ENCODE measurements at regions not wholly inside any gene's neighbourhood (a gene's known extent, or its start where the extent isn't known, plus 50 kb on each side); places are given as distances from the start of the nearest gene placed in this dataset.

DNA sequence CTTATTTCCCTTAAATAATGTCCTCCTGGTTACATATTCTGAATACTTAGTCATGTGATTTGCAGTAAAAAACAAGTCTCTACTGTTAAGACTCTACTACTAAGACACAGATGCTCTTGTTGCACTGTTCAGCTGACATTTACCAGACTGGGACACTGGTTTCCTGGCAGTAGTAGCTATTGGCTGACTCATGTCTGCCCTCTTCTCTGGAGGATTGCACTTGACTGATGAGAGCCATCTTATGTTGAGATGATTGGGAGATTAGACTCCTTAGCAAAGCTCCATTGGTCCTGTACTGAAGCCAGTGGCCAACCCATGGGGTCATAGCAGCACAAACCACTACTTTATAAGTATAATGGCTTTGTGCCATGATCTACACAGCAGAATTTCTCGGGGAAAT lies 1672.6 kb upstream of the PCDH20 start:
- DNase-seq (ENCODE audit: extremely low read depth, insufficient read length) = no peak
- Histone ChIP-seq H3K36me3 (ENCODE audit: control insufficient read depth, insufficient read depth, low read length) (no peaks in the 10 kb centered on the region), H3K27me3 (replicated peaks; ENCODE audit: control insufficient read depth, insufficient read depth, low read length) (no peaks in the 10 kb centered on the region), H3K4me3 (replicated peaks; ENCODE audit: low read depth, low read length) (no peak overlapping the region)
- TF ChIP-seq, protein P1, sequence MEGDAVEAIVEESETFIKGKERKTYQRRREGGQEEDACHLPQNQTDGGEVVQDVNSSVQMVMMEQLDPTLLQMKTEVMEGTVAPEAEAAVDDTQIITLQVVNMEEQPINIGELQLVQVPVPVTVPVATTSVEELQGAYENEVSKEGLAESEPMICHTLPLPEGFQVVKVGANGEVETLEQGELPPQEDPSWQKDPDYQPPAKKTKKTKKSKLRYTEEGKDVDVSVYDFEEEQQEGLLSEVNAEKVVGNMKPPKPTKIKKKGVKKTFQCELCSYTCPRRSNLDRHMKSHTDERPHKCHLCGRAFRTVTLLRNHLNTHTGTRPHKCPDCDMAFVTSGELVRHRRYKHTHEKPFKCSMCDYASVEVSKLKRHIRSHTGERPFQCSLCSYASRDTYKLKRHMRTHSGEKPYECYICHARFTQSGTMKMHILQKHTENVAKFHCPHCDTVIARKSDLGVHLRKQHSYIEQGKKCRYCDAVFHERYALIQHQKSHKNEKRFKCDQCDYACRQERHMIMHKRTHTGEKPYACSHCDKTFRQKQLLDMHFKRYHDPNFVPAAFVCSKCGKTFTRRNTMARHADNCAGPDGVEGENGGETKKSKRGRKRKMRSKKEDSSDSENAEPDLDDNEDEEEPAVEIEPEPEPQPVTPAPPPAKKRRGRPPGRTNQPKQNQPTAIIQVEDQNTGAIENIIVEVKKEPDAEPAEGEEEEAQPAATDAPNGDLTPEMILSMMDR (IDR thresholded peaks at IDR 0.05; ENCODE audit: insufficient read depth, low read length, poor library complexity, severe bottlenecking) = no peak

DNA sequence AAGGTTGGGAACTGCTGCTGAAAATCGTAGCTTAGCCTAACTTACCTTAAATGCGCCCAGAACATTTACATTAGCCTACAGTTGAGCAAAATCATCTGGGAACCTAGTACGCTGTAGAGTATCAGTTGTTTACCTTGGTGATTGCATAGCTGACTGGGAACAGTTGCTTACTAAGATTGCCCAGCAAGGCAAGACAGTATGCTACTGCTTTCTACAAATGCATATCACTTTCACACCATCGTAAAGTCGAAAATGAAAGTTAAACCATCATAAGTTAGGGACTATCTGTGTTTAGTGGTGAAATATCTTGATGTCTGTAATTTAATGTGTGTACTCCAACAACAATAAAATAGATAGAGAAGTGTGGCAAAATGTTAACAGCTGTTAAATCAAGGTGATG lies 1670.6 kb upstream of the PCDH20 start:
- no peak for DNase-seq (ENCODE audit: extremely low read depth, insufficient read length)
- TF ChIP-seq, protein P1 (IDR thresholded peaks at IDR 0.05; ENCODE audit: insufficient read depth, low read length, poor library complexity, severe bottlenecking) = no peak
- Histone ChIP-seq H3K36me3 (ENCODE audit: control insufficient read depth, insufficient read depth, low read length) (no peaks in the 10 kb centered on the region), H3K27me3 (replicated peaks; ENCODE audit: control insufficient read depth, insufficient read depth, low read length) (no peaks in the 10 kb centered on the region), H3K4me3 (replicated peaks; ENCODE audit: low read depth, low read length) (no peak overlapping the region)

DNA sequence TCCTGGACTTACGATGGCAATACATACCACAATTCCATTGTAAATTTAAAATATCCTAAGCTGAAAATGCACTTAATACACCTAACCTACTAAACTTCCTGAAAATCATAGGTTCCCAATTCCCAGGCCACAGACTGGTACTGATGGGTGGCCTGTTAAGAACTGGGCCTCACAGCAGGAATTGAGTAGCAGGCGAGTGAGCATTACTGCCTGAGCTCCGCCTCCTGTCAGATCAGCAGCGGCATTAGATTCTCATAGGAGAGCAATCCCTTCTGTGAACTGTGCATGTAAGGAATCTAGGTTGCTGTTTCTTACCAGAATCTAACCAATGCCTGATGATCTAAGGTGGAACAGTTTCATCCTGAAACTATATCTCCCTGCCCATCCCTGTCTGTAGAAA lies 1670.2 kb upstream of the PCDH20 start:
- TF ChIP-seq, protein P1 (IDR thresholded peaks at IDR 0.05; ENCODE audit: insufficient read depth, low read length, poor library complexity, severe bottlenecking) = no peak
- no peaks in the 10 kb centered on the region for H3K27me3 ChIP-seq (replicated peaks; ENCODE audit: control insufficient read depth, insufficient read depth, low read length)
- no peaks in the 10 kb centered on the region for H3K36me3 ChIP-seq (ENCODE audit: control insufficient read depth, insufficient read depth, low read length)
- DNase-seq (ENCODE audit: extremely low read depth, insufficient read length) = no peak
- no peak overlapping the region for H3K4me3 ChIP-seq (replicated peaks; ENCODE audit: low read depth, low read length)

DNA sequence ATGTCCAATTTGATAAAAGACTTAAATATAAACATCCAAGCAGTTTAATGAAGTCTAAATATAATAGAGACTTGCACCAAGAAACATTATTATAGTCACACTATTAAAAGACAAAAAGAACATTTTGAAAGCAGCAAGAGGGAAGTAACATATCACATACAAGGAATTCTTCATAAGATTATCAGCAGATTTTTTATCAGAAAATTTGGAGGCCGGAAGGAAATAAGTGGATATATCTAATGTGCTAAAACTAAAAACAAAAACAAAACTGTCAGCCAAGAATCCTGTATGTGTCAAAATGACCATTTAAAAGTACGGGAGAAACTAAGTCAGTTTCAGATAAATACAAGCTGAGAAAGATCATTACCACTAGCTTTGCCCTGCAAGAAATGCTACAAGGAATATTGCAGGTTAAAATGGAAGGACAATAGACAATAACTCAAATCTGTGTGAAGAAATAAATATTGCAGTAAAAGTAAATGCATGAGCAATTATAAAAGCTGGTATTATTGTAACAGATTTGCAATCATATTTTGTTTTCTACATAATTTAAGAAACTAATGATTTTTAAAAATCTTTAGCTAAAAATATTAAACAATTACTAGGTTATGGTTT lies 1665.9 kb upstream of the PCDH20 start:
- Histone ChIP-seq H3K36me3 (ENCODE audit: control insufficient read depth, insufficient read depth, low read length) (no peaks in the 10 kb centered on the region), H3K27me3 (replicated peaks; ENCODE audit: control insufficient read depth, insufficient read depth, low read length) (no peaks in the 10 kb centered on the region), H3K4me3 (replicated peaks; ENCODE audit: low read depth, low read length) (no peak overlapping the region)
- DNase-seq (ENCODE audit: extremely low read depth, insufficient read length) = no peak
- TF ChIP-seq, protein P1 (IDR thresholded peaks at IDR 0.05; ENCODE audit: insufficient read depth, low read length, poor library complexity, severe bottlenecking) = no peak

DNA sequence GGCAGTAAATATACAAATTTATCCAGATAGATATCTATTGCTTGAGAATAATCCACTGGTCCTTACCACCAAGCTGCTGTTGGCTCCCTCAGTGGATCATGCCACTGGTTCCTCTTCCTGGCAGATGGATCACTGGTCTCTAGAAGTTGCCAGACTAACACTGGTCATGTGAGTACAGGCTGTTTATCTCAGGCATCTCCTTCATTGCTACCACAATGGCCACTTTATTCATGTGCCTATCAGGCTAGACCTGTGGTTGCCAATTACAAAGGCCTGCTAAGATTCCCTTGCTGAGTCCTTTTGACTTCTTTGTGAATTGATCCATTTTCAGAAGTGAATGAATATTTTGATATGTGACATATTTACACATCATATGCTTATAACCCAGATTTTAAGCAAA lies 1659.5 kb upstream of the PCDH20 start:
- no peak for DNase-seq (ENCODE audit: extremely low read depth, insufficient read length)
- no peak overlapping the region for H3K4me3 ChIP-seq (replicated peaks; ENCODE audit: low read depth, low read length)
- no peaks in the 10 kb centered on the region for H3K27me3 ChIP-seq (replicated peaks; ENCODE audit: control insufficient read depth, insufficient read depth, low read length)
- TF ChIP-seq, protein P1 (IDR thresholded peaks at IDR 0.05; ENCODE audit: insufficient read depth, low read length, poor library complexity, severe bottlenecking) = no peak
- H3K36me3 ChIP-seq (ENCODE audit: control insufficient read depth, insufficient read depth, low read length) = no peaks in the 10 kb centered on the region

DNA sequence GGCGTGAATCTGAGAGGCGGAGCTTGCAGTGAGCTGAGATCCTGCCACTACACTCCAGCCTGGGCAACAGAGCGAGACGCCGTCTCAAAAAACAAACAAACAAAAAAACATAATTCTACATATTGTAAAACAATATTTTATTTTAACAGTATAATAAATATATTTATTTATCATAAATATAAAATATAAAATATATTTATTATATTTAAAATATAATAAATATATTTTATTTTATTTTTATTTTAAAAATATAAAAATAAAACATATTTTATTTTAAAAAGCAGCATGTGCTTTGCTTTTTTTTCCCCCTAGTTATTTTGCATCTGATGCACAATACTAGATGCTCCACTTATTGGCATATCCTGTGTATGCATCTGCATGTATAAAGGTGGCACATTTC lies 1634.6 kb upstream of the PCDH20 start:
- no peaks in the 10 kb centered on the region for H3K36me3 ChIP-seq (ENCODE audit: control insufficient read depth, insufficient read depth, low read length)
- no peak overlapping the region for H3K4me3 ChIP-seq (replicated peaks; ENCODE audit: low read depth, low read length)
- TF ChIP-seq, protein P1 (IDR thresholded peaks at IDR 0.05; ENCODE audit: insufficient read depth, low read length, poor library complexity, severe bottlenecking) = no peak
- DNase-seq (ENCODE audit: extremely low read depth, insufficient read length) = no peak
- H3K27me3 ChIP-seq (replicated peaks; ENCODE audit: control insufficient read depth, insufficient read depth, low read length) = no peaks in the 10 kb centered on the region
